A549 (cell line): ENCODE measurements at regions not wholly inside any gene's neighbourhood (a gene's known extent, or its start where the extent isn't known, plus 50 kb on each side); places are given as distances from the start of the nearest gene placed in this dataset.

Experiments
- ATAC-seq, 2 experiments: fragments of 200-7000 bp in 1 of 2; fragments of >200 bp in 1 of 2; cut with Nextera tagmentation in 1 of 2; cut with Tn5 transposase in 1 of 2; 3 replicates each; pipeline versions ENCODE4 v1.8.0 to v1.9.1; 2018 to 2020; ENCODE audit warnings: mild to moderate bottlenecking in 1 of 2, moderate library complexity in 1 of 2
- CTCF ChIA-PET: fragments of 300-600 bp; sonication (Branson Sonifier 250); formaldehyde crosslinking; extraction: SDS; loops from one replicate; lab custom pipeline; 2021; ENCODE audit warnings: antibody characterized with exemption, inconsistent platforms; lab: Yijun Ruan, JAX
- POLR2A ChIA-PET: fragments of 350-600 bp; formaldehyde crosslinking; extraction: SDS; loops from one replicate; lab custom pipeline; 2021; ENCODE audit warnings: antibody characterized with exemption, inconsistent platforms; lab: Yijun Ruan, JAX
- DNase-seq, 2 experiments: peaks; one replicate each; pipeline versions ENCODE4 v3.0.0 to v3.0.0-alpha.2; 2011 to 2016; ENCODE audit warnings: low read depth in 1 of 2, low spot score in 1 of 2
- FAIRE-seq: peaks from 2 replicates; lab custom pipeline; 2011; peaks lifted over from hg19 to GRCh38; lab: Jason Lieb, UNC
- H3K27ac ChIP-seq, 2 experiments: fragments of >200 bp; sonication (Bioruptor Twin); formaldehyde crosslinking; 3 replicates each; pipeline ENCODE4 v1.5.1; 2016 to 2017
- H3K4me1 ChIP-seq: fragments of >200 bp; sonication (Bioruptor Twin); formaldehyde crosslinking; 3 replicates; pipeline ENCODE4 v1.6.1; 2016
- H3K4me2 ChIP-seq: fragments of >200 bp; sonication (Bioruptor Twin); formaldehyde crosslinking; 3 replicates; pipeline ENCODE4 v1.6.1; 2016
- H3K4me3 ChIP-seq: fragments of >200 bp; sonication (Bioruptor Twin); formaldehyde crosslinking; 3 replicates; pipeline ENCODE4 v1.5.1; 2016
- H3K9me3 ChIP-seq: fragments of >200 bp; sonication (Bioruptor Twin); formaldehyde crosslinking; 3 replicates; pipeline ENCODE4 v1.6.1; 2016
- CBX2 ChIP-seq: fragments of 200-600 bp; sonication (generic); IDR thresholded peaks from 2 replicates; pipeline ENCODE4 v1.6.1; 2016; ENCODE audit warnings: low read depth, mild to moderate bottlenecking, borderline replicate concordance
- CEBPB ChIP-seq, 2 experiments: fragments of >200 bp in 1 of 2; sonication (Bioruptor Twin) in 1 of 2; formaldehyde crosslinking in 1 of 2; IDR thresholded peaks; 2 replicates each; pipeline ENCODE4 v1.6.1; 2012 to 2016
- CHD4 ChIP-seq: fragments of 200-600 bp; sonication (generic); IDR thresholded peaks from 2 replicates; pipeline ENCODE4 v1.6.1; 2016; ENCODE audit warnings: antibody characterized with exemption, mild to moderate bottlenecking, borderline replicate concordance
- EHF ChIP-seq: fragments of 250-450 bp; sonication (Bioruptor Pico); IDR thresholded peaks from 2 replicates; pipeline ENCODE4 v1.5.0; 2020; ENCODE audit warnings: mild to moderate bottlenecking
- EP300 ChIP-seq, 2 experiments: fragments of >200 bp; sonication (Bioruptor Twin); formaldehyde crosslinking; IDR thresholded peaks; 2 replicates in 1 of 2; 3 replicates in 1 of 2; pipeline ENCODE4 v1.6.1; 2016 to 2017
- ESRRA ChIP-seq: fragments of 150-350 bp; IDR thresholded peaks from 2 replicates; pipeline ENCODE4 v1.6.1; 2014; ENCODE audit warnings: mild to moderate bottlenecking, low read length, borderline replicate concordance
- FOSB ChIP-seq: fragments of 250-450 bp; sonication (Bioruptor Pico); IDR thresholded peaks from 2 replicates; pipeline ENCODE4 v1.5.0; 2020; ENCODE audit warnings: mild to moderate bottlenecking, moderate library complexity
- FOXS1 ChIP-seq: fragments of 250-450 bp; sonication (Bioruptor Pico); IDR thresholded peaks from 2 replicates; pipeline ENCODE4 v1.5.0; 2020; ENCODE audit warnings: mild to moderate bottlenecking, moderate library complexity
- GATA3 ChIP-seq: IDR thresholded peaks from 2 replicates; pipeline ENCODE4 v1.6.1; 2012; ENCODE audit warnings: borderline replicate concordance
- HDAC2 ChIP-seq: fragments of 200-600 bp; sonication (generic); IDR thresholded peaks from 2 replicates; pipeline ENCODE4 v1.6.1; 2016
- HEYL ChIP-seq: fragments of 250-450 bp; sonication (Bioruptor Pico); IDR thresholded peaks from 2 replicates; pipeline ENCODE4 v1.8.0; 2021; ENCODE audit warnings: mild to moderate bottlenecking, moderate library complexity
- HOXB13 ChIP-seq: fragments of 250-450 bp; sonication (Bioruptor Pico); IDR thresholded peaks from 2 replicates; pipeline ENCODE4 v1.5.0; 2020; ENCODE audit warnings: low read depth, mild to moderate bottlenecking, moderate library complexity
- MYC ChIP-seq: IDR thresholded peaks from 2 replicates; pipeline ENCODE4 v1.6.1; 2012; ENCODE audit warnings: mild to moderate bottlenecking, inconsistent platforms, low read length, improper control_type of control experiment, borderline replicate concordance
- NR3C1 ChIP-seq: fragments of >200 bp; sonication (Bioruptor Twin); formaldehyde crosslinking; IDR thresholded peaks from 3 replicates; pipeline ENCODE4 v1.6.1; 2017
- PHF8 ChIP-seq: fragments of 200-600 bp; sonication (generic); IDR thresholded peaks from 2 replicates; pipeline ENCODE4 v1.6.1; 2016; ENCODE audit warnings: low read depth, mild to moderate bottlenecking, antibody characterized with exemption, moderate library complexity, borderline replicate concordance
- POLR2A ChIP-seq: IDR thresholded peaks from 2 replicates; pipeline ENCODE4 v1.6.1; 2012; ENCODE audit warnings: mild to moderate bottlenecking, low read length
- POLR2AphosphoS2 ChIP-seq: conservative IDR thresholded peaks from 2 replicates; pipeline ENCODE4 v1.6.1; 2012; ENCODE audit warnings: low read length, improper control_type of control experiment, inconsistent platforms
- RFX5 ChIP-seq: fragments of 450-650 bp; IDR thresholded peaks from 2 replicates; pipeline ENCODE4 v1.7.1; 2014; ENCODE audit warnings: antibody characterized with exemption, mild to moderate bottlenecking, moderate library complexity
- SREBF2 ChIP-seq: fragments of 450-650 bp; IDR thresholded peaks from 2 replicates; pipeline ENCODE4 v1.6.1; 2014; ENCODE audit warnings: mild to moderate bottlenecking, moderate library complexity
- TFCP2L1 ChIP-seq: fragments of 250-450 bp; sonication (Bioruptor Pico); IDR thresholded peaks from 2 replicates; pipeline ENCODE4 v1.5.0; 2021; ENCODE audit warnings: mild to moderate bottlenecking
- WGBS: methylation state at CpG from one replicate; pipeline ENCODE4 v1.1.6; 2017; ENCODE audit errors: missing lambda C conversion rate; 5-methylcytosine and 5-hydroxymethylcytosine counted together
- TF ChIP-seq, protein P1 (sequence below): fragments of 450-650 bp; IDR thresholded peaks from 2 replicates; pipeline ENCODE4 v1.6.1; 2014; ENCODE audit warnings: antibody characterized with exemption
- TF ChIP-seq, protein P2 (sequence below): fragments of 150-350 bp; IDR thresholded peaks from 2 replicates; pipeline ENCODE4 v1.6.1; 2014; ENCODE audit warnings: low read depth, mild to moderate bottlenecking, low read length

DNA sequence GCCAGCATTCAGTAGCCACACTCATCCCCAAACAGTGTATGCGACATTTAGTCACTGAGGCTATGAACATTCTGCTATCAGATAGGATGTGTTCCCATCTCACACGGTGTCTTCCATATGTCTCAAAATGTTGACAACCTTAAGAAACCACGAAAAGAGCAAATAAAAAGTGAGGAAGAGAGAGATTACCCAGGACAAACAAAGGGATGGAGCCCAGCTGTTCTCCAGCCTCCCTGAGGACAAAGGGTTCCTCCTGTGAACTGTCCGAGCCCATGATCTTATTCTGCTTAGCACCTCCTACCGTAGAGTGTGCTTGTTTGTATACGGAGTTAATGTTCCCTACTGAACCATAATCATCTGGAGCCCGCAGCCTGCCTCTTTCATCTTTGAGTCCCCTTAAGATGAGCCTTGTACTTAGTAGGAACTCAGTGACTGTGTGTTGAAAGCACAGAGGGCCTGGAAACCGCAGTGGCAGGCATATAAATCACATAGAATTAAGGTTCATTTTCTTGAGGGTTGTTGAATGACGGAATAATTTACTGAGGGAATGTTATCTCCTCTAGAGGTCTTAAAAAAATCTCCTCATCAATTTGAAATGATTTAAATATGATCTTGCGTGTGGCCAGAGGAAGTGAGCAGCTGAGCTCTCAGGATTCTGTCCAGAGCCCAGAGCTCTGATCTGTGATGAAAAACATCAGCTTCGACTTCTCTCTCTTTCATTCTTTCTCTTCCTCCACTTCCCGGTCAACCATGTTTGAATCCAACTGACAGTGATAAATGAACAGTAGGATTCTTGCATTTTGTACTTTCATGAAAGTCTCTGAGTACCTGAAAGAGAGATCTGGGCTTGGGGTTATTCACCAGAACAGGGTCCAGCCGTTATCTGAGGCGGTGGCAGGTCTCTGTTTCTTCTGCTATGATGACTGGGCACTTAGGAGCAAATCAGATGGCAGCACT is 200.5 kb downstream of the KLF5 start (continued):
- TF ChIP-seq GATA3, result no peak
- TF ChIP-seq SREBF2, result no peak
- no peak for TF ChIP-seq POLR2A
- no peak for TF ChIP-seq HDAC2
- TF ChIP-seq PHF8, result no peak

DNA sequence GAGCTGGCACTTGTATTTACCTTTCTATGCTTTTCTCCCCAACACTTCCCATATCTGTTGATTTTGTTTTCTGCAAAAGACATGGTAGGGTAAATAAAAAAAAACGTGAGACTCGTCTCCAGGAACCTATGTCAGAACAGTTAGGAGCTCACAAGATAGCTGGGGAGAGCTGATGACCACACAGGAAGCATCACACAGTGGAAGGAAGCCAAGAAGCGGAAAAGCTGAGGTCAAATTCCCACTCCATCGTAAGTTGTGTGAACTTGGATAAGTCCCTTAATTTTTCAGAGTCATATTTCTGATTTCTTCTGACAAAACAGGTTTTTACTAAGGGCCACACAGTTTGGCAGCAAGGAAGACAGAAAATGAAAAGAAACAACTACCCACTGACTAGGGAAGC is 199.6 kb downstream of the KLF5 start:
- no peak for DNase-seq
- no peak for FAIRE-seq
- CTCF ChIA-PET, result no interaction called here
- no peak overlapping the region for H3K4me2 ChIP-seq
- no peaks in the 10 kb centered on the region for H3K9me3 ChIP-seq
- ATAC-seq, result no peak
- H3K4me3 ChIP-seq, result no peak overlapping the region
- H3K27ac ChIP-seq, result no peak overlapping the region
- TF ChIP-seq MYC (no peak), CEBPB (IDR thresholded peaks at IDR 0.05) (no peak), GATA3 (no peak), EP300 (IDR thresholded peaks at IDR 0.05) (no peak), FOSB (CRISPR knock-in tag) (no peak), NR3C1 (no peak), HOXB13 (CRISPR knock-in tag) (no peak), RFX5 (no peak), ESRRA (no peak), EHF (CRISPR knock-in tag) (no peak), FOXS1 (no peak)
- H3K4me1 ChIP-seq, result peaks cover 8% of the 10 kb centered on the region; the same call in 1 of the 3 replicates
- POLR2A ChIA-PET, result no interaction called here
- 76% methylated on average over 4 of the region's 4 CpGs for WGBS

DNA sequence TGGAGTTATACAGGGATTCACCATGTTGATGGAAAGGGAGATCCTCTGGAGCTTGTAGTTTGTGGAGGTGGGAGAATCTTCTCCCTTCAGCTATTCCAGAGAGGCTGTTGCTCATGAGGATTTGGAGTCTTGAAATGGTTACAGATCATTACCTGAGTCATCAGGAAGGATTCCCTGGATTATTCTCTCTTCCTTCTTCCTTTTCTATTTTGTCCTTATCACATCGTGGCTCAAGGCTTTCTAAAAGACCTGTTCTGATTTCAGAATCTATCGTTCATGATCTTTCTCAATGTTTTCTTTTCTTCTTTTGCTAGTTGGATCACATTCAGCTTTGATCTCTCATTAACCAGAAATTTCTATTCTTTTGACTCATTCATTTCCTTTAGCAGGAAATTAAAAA is 196.0 kb downstream of the KLF5 start:
- Histone ChIP-seq H3K4me3 (no peak overlapping the region), H3K4me1 (peaks cover 8% of the 10 kb centered on the region; the same call in 1 of the 3 replicates), H3K27ac (0 out of 6 replicates have a peak overlapping the region, but pooled peaks of 1 of the 2 experiments have one; percentile 34), H3K9me3 (no peaks in the 10 kb centered on the region), H3K4me2 (peak overlapping the region; percentile 2; the same call in 1 of the 3 replicates)
- ATAC-seq, result no peak
- no peak for TF ChIP-seq HEYL
- TF ChIP-seq CHD4, result no peak
- 36% methylated on average over 2 of the region's 2 CpGs for WGBS
- DNase-seq, result no peak
- no peak for FAIRE-seq
- ChIA-PET POLR2A (no interaction called here), CTCF (no interaction called here)

DNA sequence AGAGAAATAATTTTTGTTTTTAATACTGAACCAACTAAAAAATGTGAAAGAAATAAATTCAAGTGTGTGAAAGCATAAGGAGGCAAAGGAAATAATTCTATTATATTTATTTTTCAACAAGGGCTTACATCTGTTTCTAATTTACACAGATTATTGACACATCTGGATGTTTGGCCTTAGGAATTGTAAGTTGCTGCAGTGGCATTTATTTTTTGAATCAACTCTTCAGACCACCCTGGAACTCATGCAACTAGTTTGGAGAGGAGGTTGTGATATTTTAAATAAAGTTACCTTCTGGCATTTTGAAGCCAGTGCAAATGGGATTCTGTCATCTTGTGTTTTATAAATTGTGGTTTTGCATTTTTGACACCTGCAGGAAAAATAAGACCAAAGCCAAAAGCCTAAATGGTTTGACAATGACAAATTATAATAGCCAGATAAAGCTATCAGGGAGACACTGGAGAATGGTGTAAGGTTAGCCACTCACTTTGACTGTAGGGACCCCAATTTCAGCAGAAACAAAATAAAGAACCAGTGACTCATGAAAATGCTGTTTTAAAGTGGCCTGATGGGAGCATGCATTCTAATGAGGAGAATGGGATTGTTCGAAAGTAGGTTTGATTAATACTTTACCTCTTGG is 192.9 kb downstream of the KLF5 start:
- DNase-seq (no peak), ATAC-seq (no peak), FAIRE-seq (no peak)
- TF ChIP-seq CBX2, result no peak
- no peak for TF ChIP-seq TFCP2L1 (CRISPR knock-in tag)
- TF ChIP-seq, protein P1, sequence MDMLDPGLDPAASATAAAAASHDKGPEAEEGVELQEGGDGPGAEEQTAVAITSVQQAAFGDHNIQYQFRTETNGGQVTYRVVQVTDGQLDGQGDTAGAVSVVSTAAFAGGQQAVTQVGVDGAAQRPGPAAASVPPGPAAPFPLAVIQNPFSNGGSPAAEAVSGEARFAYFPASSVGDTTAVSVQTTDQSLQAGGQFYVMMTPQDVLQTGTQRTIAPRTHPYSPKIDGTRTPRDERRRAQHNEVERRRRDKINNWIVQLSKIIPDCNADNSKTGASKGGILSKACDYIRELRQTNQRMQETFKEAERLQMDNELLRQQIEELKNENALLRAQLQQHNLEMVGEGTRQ, result no peak
- TF ChIP-seq, protein P2, sequence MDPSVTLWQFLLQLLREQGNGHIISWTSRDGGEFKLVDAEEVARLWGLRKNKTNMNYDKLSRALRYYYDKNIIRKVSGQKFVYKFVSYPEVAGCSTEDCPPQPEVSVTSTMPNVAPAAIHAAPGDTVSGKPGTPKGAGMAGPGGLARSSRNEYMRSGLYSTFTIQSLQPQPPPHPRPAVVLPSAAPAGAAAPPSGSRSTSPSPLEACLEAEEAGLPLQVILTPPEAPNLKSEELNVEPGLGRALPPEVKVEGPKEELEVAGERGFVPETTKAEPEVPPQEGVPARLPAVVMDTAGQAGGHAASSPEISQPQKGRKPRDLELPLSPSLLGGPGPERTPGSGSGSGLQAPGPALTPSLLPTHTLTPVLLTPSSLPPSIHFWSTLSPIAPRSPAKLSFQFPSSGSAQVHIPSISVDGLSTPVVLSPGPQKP, result no peak
- TF ChIP-seq HDAC2, result no peak
- TF ChIP-seq POLR2AphosphoS2, result no peak
- CTCF ChIA-PET, result no interaction called here
- Histone ChIP-seq H3K4me3 (no peak overlapping the region), H3K27ac (no peak overlapping the region), H3K4me2 (no peak overlapping the region), H3K4me1 (peaks cover 17% of the 10 kb centered on the region; the same call in 2 of the 3 replicates), H3K9me3 (no peaks in the 10 kb centered on the region)
- WGBS, result 84% methylated on average over 1 of the region's 1 CpG
- POLR2A ChIA-PET, result no interaction called here
